GM23338 (cell line): ENCODE measurements at regions not wholly inside any gene's neighbourhood (a gene's known extent, or its start where the extent isn't known, plus 50 kb on each side); places are given as distances from the start of the nearest gene placed in this dataset.

Experiments used
- ATAC-seq: fragments of 200-7000 bp; cut with Tn5 transposase; 3 replicates; pipeline ENCODE4 v1.9.1; 2020
- DNase-seq: peaks from one replicate; pipeline ENCODE4 v3.0.0-alpha.2; 2015; ENCODE audit warnings: low spot score
- H2AFZ ChIP-seq: fragments of 200-600 bp; sonication (generic); 2 replicates; pipeline ENCODE4 v1.8.0; 2016; ENCODE audit warnings: antibody characterized with exemption, mild to moderate bottlenecking, moderate library complexity
- H3F3A ChIP-seq: fragments of 200-600 bp; sonication (generic); replicated peaks from 2 replicates; pipeline ENCODE4 v1.8.0; 2017; ENCODE audit warnings: antibody characterized with exemption, mixed run types, low read depth
- H3K27ac ChIP-seq: fragments of 200-600 bp; sonication (generic); 2 replicates; pipeline ENCODE4 v1.6.1; 2016; ENCODE audit warnings: low read depth
- H3K27me3 ChIP-seq: fragments of 200-600 bp; sonication (generic); 2 replicates; pipeline ENCODE4 v1.8.0; 2016; ENCODE audit warnings: mild to moderate bottlenecking, mixed run types, moderate library complexity; ENCODE audit not compliant: insufficient read depth
- H3K36me3 ChIP-seq: fragments of 200-600 bp; sonication (generic); 2 replicates; pipeline ENCODE4 v1.8.0; 2016; ENCODE audit warnings: mild to moderate bottlenecking; ENCODE audit not compliant: insufficient read depth
- H3K4me1 ChIP-seq: fragments of 200-600 bp; sonication (generic); 2 replicates; pipeline ENCODE4 v1.8.0; 2016; ENCODE audit warnings: mild to moderate bottlenecking, moderate library complexity; ENCODE audit not compliant: insufficient read depth
- H3K4me2 ChIP-seq: fragments of 200-600 bp; sonication (generic); 2 replicates; pipeline ENCODE4 v1.7.1; 2017; ENCODE audit warnings: mixed run types
- H3K4me3 ChIP-seq: fragments of 200-600 bp; sonication (generic); 2 replicates; pipeline ENCODE4 v1.6.1; 2016; ENCODE audit warnings: mixed run types
- H3K79me2 ChIP-seq: fragments of 200-600 bp; sonication (generic); replicated peaks from 2 replicates; pipeline ENCODE4 v1.8.0; 2017; ENCODE audit warnings: mild to moderate bottlenecking; ENCODE audit not compliant: insufficient read depth
- H3K9me2 ChIP-seq: fragments of 200-600 bp; sonication (generic); 2 replicates; pipeline ENCODE4 v1.8.0; 2017; ENCODE audit not compliant: insufficient read depth
- H4K20me1 ChIP-seq: fragments of 200-600 bp; sonication (generic); replicated peaks from 2 replicates; pipeline ENCODE4 v1.8.0; 2017; ENCODE audit warnings: mild to moderate bottlenecking; ENCODE audit not compliant: insufficient read depth
- H3K27ac Mint-ChIP-seq: 2 replicates; pipeline ENCODE4 v1.8.0; 2020; ENCODE audit warnings: inconsistent platforms, mild to moderate bottlenecking, moderate library complexity, mixed read lengths
- H3K27me3 Mint-ChIP-seq: 3 replicates; pipeline ENCODE4 v1.8.0; 2022; ENCODE audit warnings: low read depth, mild to moderate bottlenecking, moderate library complexity, mixed read lengths, inconsistent platforms; ENCODE audit not compliant: insufficient read depth, poor library complexity
- H3K36me3 Mint-ChIP-seq: 3 replicates; pipeline ENCODE4 v1.8.0; 2021; ENCODE audit warnings: low read depth, mild to moderate bottlenecking, inconsistent platforms, moderate library complexity, mixed read lengths
- H3K4me1 Mint-ChIP-seq: 3 replicates; pipeline ENCODE4 v1.8.0; 2020; ENCODE audit warnings: mild to moderate bottlenecking, inconsistent platforms, mixed read lengths
- H3K4me3 Mint-ChIP-seq: 3 replicates; pipeline ENCODE4 v1.8.0; 2021; ENCODE audit warnings: moderate library complexity, mild to moderate bottlenecking, inconsistent platforms, mixed read lengths
- H3K9me3 Mint-ChIP-seq: 3 replicates; pipeline ENCODE4 v1.8.0; 2020; ENCODE audit warnings: moderate library complexity, mild to moderate bottlenecking, inconsistent platforms, mixed read lengths
- CREB1 ChIP-seq: fragments of 250-450 bp; sonication (Bioruptor Pico); IDR thresholded peaks from 2 replicates; pipeline ENCODE4 v1.5.0; 2020; ENCODE audit warnings: low read depth, mild to moderate bottlenecking, moderate library complexity
- CTCF ChIP-seq, 2 experiments: fragments of 200-600 bp in 1 of 2; sonication (generic) in 1 of 2; conservative IDR thresholded peaks; 2 replicates each; pipeline versions ENCODE4 v1.5.1 to v1.6.1; 2016 to 2017; ENCODE audit warnings: antibody characterized with exemption in 2 of 2, low read depth in 2 of 2, mild to moderate bottlenecking in 2 of 2, moderate library complexity in 1 of 2
- ETS1 ChIP-seq: IDR thresholded peaks from 2 replicates; pipeline ENCODE4 v1.6.1; 2016; ENCODE audit warnings: antibody characterized with exemption
- EZH2 ChIP-seq: fragments of 200-600 bp; sonication (generic); IDR thresholded peaks from one replicate; pipeline ENCODE4 v1.8.0; 2017; ENCODE audit warnings: antibody characterized with exemption, mild to moderate bottlenecking, low read depth; ENCODE audit not compliant: unreplicated experiment
- EZH2phosphoT487 ChIP-seq: fragments of 200-600 bp; sonication (generic); IDR thresholded peaks from one replicate; pipeline ENCODE4 v1.8.1; 2018; ENCODE audit warnings: antibody characterized with exemption; ENCODE audit not compliant: unreplicated experiment
- JUNB ChIP-seq: IDR thresholded peaks from one replicate; pipeline ENCODE4 v1.6.1; 2016; ENCODE audit warnings: antibody characterized with exemption; ENCODE audit not compliant: unreplicated experiment
- NANOG ChIP-seq: IDR thresholded peaks from 2 replicates; pipeline ENCODE4 v1.6.1; 2016; ENCODE audit warnings: antibody characterized with exemption, borderline replicate concordance
- POLR2AphosphoS5 ChIP-seq: IDR thresholded peaks from 2 replicates; pipeline ENCODE4 v1.6.1; 2016; ENCODE audit warnings: antibody characterized with exemption, low read depth
- STAT1 ChIP-seq: IDR thresholded peaks from one replicate; pipeline ENCODE4 v1.6.1; 2016; ENCODE audit warnings: antibody characterized with exemption; ENCODE audit not compliant: unreplicated experiment
- ZNF114 ChIP-seq: fragments of 250-450 bp; sonication (Bioruptor Pico); IDR thresholded peaks from 2 replicates; pipeline ENCODE4 v1.5.0; 2020; ENCODE audit warnings: mild to moderate bottlenecking, moderate library complexity
- ZNF331 ChIP-seq: fragments of 250-450 bp; sonication (Bioruptor Pico); IDR thresholded peaks from 2 replicates; pipeline ENCODE4 v1.5.0; 2020; ENCODE audit warnings: low read depth, mild to moderate bottlenecking, moderate library complexity
- ZNF462 ChIP-seq: fragments of 250-450 bp; sonication (Bioruptor Pico); IDR thresholded peaks from 2 replicates; pipeline ENCODE4 v1.5.0; 2020; ENCODE audit warnings: mild to moderate bottlenecking, moderate library complexity

GRCh38 chr20:60091861-60092260, 133.6 kb downstream of the CDH26 start (continued):
- no peak for TF ChIP-seq CTCF (conservative IDR thresholded peaks at IDR 0.05; ENCODE audit: low read depth in 2 of 2)

GRCh38 chr20:60092729-60093128, 134.5 kb downstream of the CDH26 start:
- no peak overlapping the region for H3K4me3 Mint-ChIP-seq
- H3K36me3 ChIP-seq, result no peaks in the 10 kb centered on the region
- no peak overlapping the region for H2AFZ ChIP-seq
- H3K4me1 Mint-ChIP-seq, result no peaks in the 10 kb centered on the region
- DNase-seq, result no peak
- no peaks in the 10 kb centered on the region for H3K27me3 ChIP-seq
- no peaks in the 10 kb centered on the region for H3K9me2 ChIP-seq
- no peaks in the 10 kb centered on the region for H3K4me1 ChIP-seq
- no peaks in the 10 kb centered on the region for H3F3A ChIP-seq
- H3K27me3 Mint-ChIP-seq, result peaks cover 3% of the 10 kb centered on the region
- peaks cover 45% of the 10 kb centered on the region for H3K9me3 Mint-ChIP-seq
- no peak overlapping the region for H3K27ac ChIP-seq
- H3K36me3 Mint-ChIP-seq, result peaks cover 8% of the 10 kb centered on the region; the same call in 2 of the 3 replicates
- no peak for ATAC-seq
- H3K27ac Mint-ChIP-seq, result no peak overlapping the region
- H4K20me1 ChIP-seq, result no peaks in the 10 kb centered on the region
- no peak overlapping the region for H3K4me2 ChIP-seq
- no peaks in the 10 kb centered on the region for H3K79me2 ChIP-seq
- no peak overlapping the region for H3K4me3 ChIP-seq
- TF ChIP-seq ZNF331 (CRISPR knock-in tag), result no peak
- TF ChIP-seq ZNF462 (CRISPR knock-in tag), result no peak
- TF ChIP-seq POLR2AphosphoS5, result no peak
- no peak for TF ChIP-seq EZH2
- no peak for TF ChIP-seq NANOG
- no peak for TF ChIP-seq CTCF (conservative IDR thresholded peaks at IDR 0.05; ENCODE audit: low read depth in 2 of 2)
- TF ChIP-seq ETS1, result no peak
- TF ChIP-seq EZH2phosphoT487, result no peak
- TF ChIP-seq STAT1, result no peak
- no peak for TF ChIP-seq JUNB
- no peak for TF ChIP-seq CREB1 (CRISPR knock-in tag)
- TF ChIP-seq ZNF114 (CRISPR knock-in tag), result no peak
